ENCODE measurements at regions not wholly inside any gene's neighbourhood (a gene's known extent, or its start where the extent isn't known, plus 50 kb on each side); places are given as distances from the start of the nearest gene placed in this dataset.

- WGBS, 2 experiments (ENCODE audit: low coverage in 1 of 2, low lambda C conversion rate in 2 of 2, missing lambda C conversion rate in 2 of 2), result 0% methylated on average over 1 of the region's 1 CpG
- in situ Hi-C loops (cut with MboI), result no loop called here
- Histone ChIP-seq H3K4me3 (no peak overlapping the region), H3F3A (ENCODE audit: insufficient read depth) (no peaks in the 10 kb centered on the region), H3K9me2 (ENCODE audit: insufficient read depth) (no peaks in the 10 kb centered on the region), H3K27me3 (replicated peaks; ENCODE audit: insufficient read depth) (no peaks in the 10 kb centered on the region), H3K36me3 (ENCODE audit: low read depth) (no peaks in the 10 kb centered on the region), H3K4me2 (ENCODE audit: unreplicated experiment) (no peak overlapping the region), H3K4me1 (ENCODE audit: insufficient read depth) (no peaks in the 10 kb centered on the region), H3K79me2 (ENCODE audit: insufficient read depth) (no peaks in the 10 kb centered on the region), H4K20me1 (ENCODE audit: insufficient read depth) (no peaks in the 10 kb centered on the region), H3K27ac (no peak overlapping the region), H3K9me3 (ENCODE audit: low read depth) (no peaks in the 10 kb centered on the region), H2AFZ (no peak overlapping the region), H3K9ac (no peak overlapping the region)
- DNase-seq, result peak; percentile 31
- no peak for TF ChIP-seq EZH2phosphoT487 (IDR thresholded peaks at IDR 0.05; ENCODE audit: insufficient read depth, low read depth)
- TF ChIP-seq EZH2 (IDR thresholded peaks at IDR 0.05; ENCODE audit: insufficient read depth, poor library complexity, severe bottlenecking), result no peak
Observed at GRCh38 chr16:76931186-76931585, 259.8 kb upstream of the MON1B start.

- no peak overlapping the region for H2AFZ ChIP-seq
- no peaks in the 10 kb centered on the region for H3K9me2 ChIP-seq (ENCODE audit: insufficient read depth)
- no peaks in the 10 kb centered on the region for H3F3A ChIP-seq (ENCODE audit: insufficient read depth)
- no peaks in the 10 kb centered on the region for H4K20me1 ChIP-seq (ENCODE audit: insufficient read depth)
- no peaks in the 10 kb centered on the region for H3K27me3 ChIP-seq (replicated peaks; ENCODE audit: insufficient read depth)
- H3K9me3 ChIP-seq (ENCODE audit: low read depth), result no peaks in the 10 kb centered on the region
- no peak overlapping the region for H3K4me2 ChIP-seq (ENCODE audit: unreplicated experiment)
- H3K36me3 ChIP-seq (ENCODE audit: low read depth), result no peaks in the 10 kb centered on the region
- in situ Hi-C loops (cut with MboI), result no loop called here
- TF ChIP-seq EZH2 (IDR thresholded peaks at IDR 0.05; ENCODE audit: insufficient read depth, poor library complexity, severe bottlenecking), result no peak
- H3K4me3 ChIP-seq, result no peak overlapping the region
- no peaks in the 10 kb centered on the region for H3K4me1 ChIP-seq (ENCODE audit: insufficient read depth)
- H3K79me2 ChIP-seq (ENCODE audit: insufficient read depth), result no peaks in the 10 kb centered on the region
- WGBS, 2 experiments (ENCODE audit: low coverage in 1 of 2, low lambda C conversion rate in 2 of 2, missing lambda C conversion rate in 2 of 2), result 61 to 66% methylated on average over 1 of the region's 1 CpG
- no peak overlapping the region for H3K27ac ChIP-seq
- H3K9ac ChIP-seq, result no peak overlapping the region
- DNase-seq, result peak; percentile 32
Observed at GRCh38 chr16:76932541-76933211, 258.3 kb upstream of the MON1B start.

GRCh38 chr16:76940251-76940650 is 250.7 kb upstream of the MON1B start:
- no peak for TF ChIP-seq EZH2 (IDR thresholded peaks at IDR 0.05; ENCODE audit: insufficient read depth, poor library complexity, severe bottlenecking)
- no peak for TF ChIP-seq EZH2phosphoT487 (IDR thresholded peaks at IDR 0.05; ENCODE audit: insufficient read depth, low read depth)
- no peaks in the 10 kb centered on the region for H3K9me3 ChIP-seq (ENCODE audit: low read depth)
- H3K4me3 ChIP-seq, result no peak overlapping the region
- H3K9me2 ChIP-seq (ENCODE audit: insufficient read depth), result no peaks in the 10 kb centered on the region
- H3F3A ChIP-seq (ENCODE audit: insufficient read depth), result no peaks in the 10 kb centered on the region
- no peak overlapping the region for H3K4me2 ChIP-seq (ENCODE audit: unreplicated experiment)
- no peaks in the 10 kb centered on the region for H4K20me1 ChIP-seq (ENCODE audit: insufficient read depth)
- no peaks in the 10 kb centered on the region for H3K27me3 ChIP-seq (replicated peaks; ENCODE audit: insufficient read depth)
- no peak for DNase-seq
- no peaks in the 10 kb centered on the region for H3K4me1 ChIP-seq (ENCODE audit: insufficient read depth)
- H3K36me3 ChIP-seq (ENCODE audit: low read depth), result no peaks in the 10 kb centered on the region
- in situ Hi-C loops (cut with MboI), result no loop called here
- H3K9ac ChIP-seq, result no peak overlapping the region
- H3K27ac ChIP-seq, result no peak overlapping the region
- no peak overlapping the region for H2AFZ ChIP-seq
- 32 to 37% methylated on average over 1 of the region's 1 CpG for WGBS, 2 experiments (ENCODE audit: low coverage in 1 of 2, low lambda C conversion rate in 2 of 2, missing lambda C conversion rate in 2 of 2)
- H3K79me2 ChIP-seq (ENCODE audit: insufficient read depth), result no peaks in the 10 kb centered on the region

- Histone ChIP-seq H3K4me3 (no peak overlapping the region), H3K4me2 (ENCODE audit: unreplicated experiment) (no peak overlapping the region), H2AFZ (no peak overlapping the region), H3K9me2 (ENCODE audit: insufficient read depth) (no peaks in the 10 kb centered on the region), H3K27me3 (replicated peaks; ENCODE audit: insufficient read depth) (no peaks in the 10 kb centered on the region), H3K79me2 (ENCODE audit: insufficient read depth) (no peaks in the 10 kb centered on the region), H3K36me3 (ENCODE audit: low read depth) (no peaks in the 10 kb centered on the region), H3K27ac (no peak overlapping the region), H3K4me1 (ENCODE audit: insufficient read depth) (no peaks in the 10 kb centered on the region), H3K9ac (no peak overlapping the region), H3K9me3 (ENCODE audit: low read depth) (no peaks in the 10 kb centered on the region), H3F3A (ENCODE audit: insufficient read depth) (no peaks in the 10 kb centered on the region), H4K20me1 (ENCODE audit: insufficient read depth) (no peaks in the 10 kb centered on the region)
- TF ChIP-seq EZH2phosphoT487 (IDR thresholded peaks at IDR 0.05; ENCODE audit: insufficient read depth, low read depth), result no peak
- TF ChIP-seq EZH2 (IDR thresholded peaks at IDR 0.05; ENCODE audit: insufficient read depth, poor library complexity, severe bottlenecking), result no peak
- 33 to 61% methylated on average over 1 of the region's 1 CpG for WGBS, 2 experiments (ENCODE audit: low coverage in 1 of 2, low lambda C conversion rate in 2 of 2, missing lambda C conversion rate in 2 of 2)
- DNase-seq, result no peak
- in situ Hi-C loops (cut with MboI), result no loop called here
Observed at GRCh38 chr16:76941113-76941512, 249.9 kb upstream of the MON1B start.

- Histone ChIP-seq H3K4me2 (ENCODE audit: unreplicated experiment) (no peak overlapping the region), H3K9ac (no peak overlapping the region), H3K36me3 (ENCODE audit: low read depth) (no peaks in the 10 kb centered on the region), H4K20me1 (ENCODE audit: insufficient read depth) (no peaks in the 10 kb centered on the region), H3K79me2 (ENCODE audit: insufficient read depth) (no peaks in the 10 kb centered on the region), H3K27ac (no peak overlapping the region), H3K9me3 (ENCODE audit: low read depth) (no peaks in the 10 kb centered on the region), H3K27me3 (replicated peaks; ENCODE audit: insufficient read depth) (no peaks in the 10 kb centered on the region), H2AFZ (no peak overlapping the region), H3K4me3 (no peak overlapping the region), H3K4me1 (ENCODE audit: insufficient read depth) (no peaks in the 10 kb centered on the region), H3F3A (ENCODE audit: insufficient read depth) (no peaks in the 10 kb centered on the region), H3K9me2 (ENCODE audit: insufficient read depth) (no peaks in the 10 kb centered on the region)
- TF ChIP-seq EZH2 (IDR thresholded peaks at IDR 0.05; ENCODE audit: insufficient read depth, poor library complexity, severe bottlenecking), result no peak
- TF ChIP-seq EZH2phosphoT487 (IDR thresholded peaks at IDR 0.05; ENCODE audit: insufficient read depth, low read depth), result no peak
- in situ Hi-C loops (cut with MboI), result no loop called here
- 58 to 70% methylated on average over 4 of the region's 4 CpGs for WGBS, 2 experiments (ENCODE audit: low coverage in 1 of 2, low lambda C conversion rate in 2 of 2, missing lambda C conversion rate in 2 of 2)
- DNase-seq, result no peak
Observed at GRCh38 chr16:76942089-76942488, 248.9 kb upstream of the MON1B start.
